Neural cell (in vitro differentiated cells): ENCODE measurements at regions not wholly inside any gene's neighbourhood (a gene's known extent, or its start where the extent isn't known, plus 50 kb on each side); places are given as distances from the start of the nearest gene placed in this dataset.

Source experiments
- H2AFZ ChIP-seq: fragments of 200-600, 300-800 bp; sonication (generic), shearing (Covaris generic); 2 replicates; pipeline ENCODE4 v1.6.0; 2014; ENCODE audit warnings: low read depth, mild to moderate bottlenecking, antibody characterized with exemption, low read length, moderate library complexity
- H3F3A ChIP-seq: fragments of 200-600 bp; shearing (Covaris generic); 2 replicates; pipeline ENCODE4 v1.6.1; 2016; ENCODE audit warnings: mild to moderate bottlenecking, moderate library complexity, mixed read lengths, antibody characterized with exemption, low read length; ENCODE audit not compliant: insufficient read depth, poor library complexity, severe bottlenecking
- H3K27ac ChIP-seq: fragments of 200-600, 300-800 bp; sonication (generic), shearing (Covaris generic); 2 replicates; pipeline ENCODE4 v1.5.1; 2014; ENCODE audit warnings: mild to moderate bottlenecking, low read length, moderate library complexity
- H3K27me3 ChIP-seq: fragments of 300-800, 200-600 bp; sonication (generic), shearing (Covaris generic); 2 replicates; pipeline ENCODE4 v1.6.0; 2014; ENCODE audit warnings: mild to moderate bottlenecking, low read depth, low read length, moderate library complexity; ENCODE audit not compliant: insufficient read depth
- H3K36me3 ChIP-seq: fragments of 300-800, 200-600 bp; sonication (generic), shearing (Covaris generic); 2 replicates; pipeline ENCODE4 v1.5.1; 2014; ENCODE audit warnings: mild to moderate bottlenecking, antibody characterized with exemption, low read length, moderate library complexity; ENCODE audit not compliant: insufficient read depth
- H3K4me2 ChIP-seq: fragments of 300-800, 200-600 bp; sonication (generic), shearing (Covaris generic); 2 replicates; pipeline ENCODE4 v1.6.0; 2014; ENCODE audit warnings: mild to moderate bottlenecking, low read length
- H3K4me3 ChIP-seq: fragments of 300-800, 200-600 bp; sonication (generic), shearing (Covaris generic); 2 replicates; pipeline ENCODE4 v1.5.1; 2014; ENCODE audit warnings: mild to moderate bottlenecking, low read length, moderate library complexity
- H3K79me2 ChIP-seq: fragments of 200-600 bp; shearing (Covaris generic); replicated peaks from 2 replicates; pipeline ENCODE4 v1.6.0; 2014; ENCODE audit warnings: mild to moderate bottlenecking, low read length, moderate library complexity; ENCODE audit not compliant: insufficient read depth
- H3K9ac ChIP-seq: fragments of 300-800, 200-600 bp; sonication (generic), shearing (Covaris generic); 2 replicates; pipeline ENCODE4 v1.6.1; 2016; ENCODE audit warnings: mild to moderate bottlenecking, low read length, mixed read lengths
- H3K9me2 ChIP-seq: fragments of 200-600 bp; shearing (Covaris generic); 2 replicates; pipeline ENCODE4 v1.6.1; 2016; ENCODE audit warnings: mild to moderate bottlenecking, low read length, mixed read lengths; ENCODE audit not compliant: insufficient read depth
- H3K9me3 ChIP-seq: fragments of 200-600, 300-800 bp; sonication (generic), shearing (Covaris generic); 2 replicates; pipeline ENCODE4 v1.6.1; 2016; ENCODE audit warnings: mild to moderate bottlenecking, mixed run types, low read length, moderate library complexity, mixed read lengths
- H4K20me1 ChIP-seq: fragments of 200-600 bp; shearing (Covaris generic); 2 replicates; pipeline ENCODE4 v1.6.1; 2016; ENCODE audit warnings: mild to moderate bottlenecking, mixed run types; ENCODE audit not compliant: insufficient read depth
- EP300 ChIP-seq: fragments of 450-650 bp; conservative IDR thresholded peaks from 2 replicates; pipeline ENCODE4 v1.6.1; 2014; ENCODE audit warnings: antibody characterized with exemption, mild to moderate bottlenecking, moderate library complexity; ENCODE audit not compliant: poor library complexity, severe bottlenecking
- EZH2 ChIP-seq: fragments of 200-600, 300-800 bp; shearing (Covaris generic), sonication (generic); IDR thresholded peaks from 2 replicates; pipeline ENCODE4 v1.6.1; 2014; ENCODE audit warnings: antibody characterized with exemption, low read length, borderline replicate concordance, mild to moderate bottlenecking; ENCODE audit not compliant: insufficient read depth, poor library complexity, severe bottlenecking
- MXI1 ChIP-seq: fragments of 450-650 bp; conservative IDR thresholded peaks from 2 replicates; pipeline ENCODE4 v1.6.1; 2014; ENCODE audit warnings: antibody characterized with exemption, mild to moderate bottlenecking; ENCODE audit not compliant: poor library complexity, severe bottlenecking
- POLR2AphosphoS5 ChIP-seq: IDR thresholded peaks from 2 replicates; pipeline ENCODE4 v1.6.1; 2012
- RAD21 ChIP-seq: fragments of 450-650 bp; conservative IDR thresholded peaks from 2 replicates; pipeline ENCODE4 v1.6.1; 2014; ENCODE audit warnings: antibody characterized with exemption, mild to moderate bottlenecking, moderate library complexity
- REST ChIP-seq: IDR thresholded peaks from 2 replicates; pipeline ENCODE4 v1.6.1; 2012; ENCODE audit warnings: borderline replicate concordance
- SMC3 ChIP-seq: fragments of 450-650 bp; conservative IDR thresholded peaks from 2 replicates; pipeline ENCODE4 v1.6.1; 2014; ENCODE audit warnings: antibody characterized with exemption, mild to moderate bottlenecking, moderate library complexity; ENCODE audit not compliant: poor library complexity
- TAF1 ChIP-seq: IDR thresholded peaks from 2 replicates; pipeline ENCODE4 v1.6.1; 2012; ENCODE audit warnings: low read depth
- TF ChIP-seq, protein P1 (sequence below): fragments of 450-650 bp; IDR thresholded peaks from 2 replicates; pipeline ENCODE4 v1.5.1; 2014; ENCODE audit warnings: antibody characterized with exemption, mild to moderate bottlenecking, moderate library complexity; ENCODE audit not compliant: poor library complexity, severe bottlenecking

GRCh38 chr2:18047896-18048657, 169.6 kb downstream of the KCNS3 start:
- H3K4me2 ChIP-seq: no peak overlapping the region

DNA sequence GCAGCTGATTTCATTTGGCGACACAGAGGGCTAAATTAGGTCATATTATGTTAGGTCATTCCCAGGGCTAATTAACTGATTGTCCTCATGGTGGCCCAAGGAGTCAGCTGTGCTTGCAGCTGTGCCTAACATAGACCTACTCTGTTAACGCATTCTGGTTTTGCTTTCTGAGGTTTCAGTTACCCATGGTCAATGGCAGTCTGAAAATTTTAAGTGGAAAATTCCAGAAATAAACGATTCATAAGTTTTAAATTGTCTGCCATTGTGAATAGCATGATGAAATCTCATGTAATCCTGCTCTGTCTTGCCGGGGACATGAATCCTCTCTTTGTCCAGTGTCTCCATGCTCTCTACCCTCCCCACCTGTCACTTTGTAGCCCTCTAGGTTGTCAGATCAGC, 168.7 kb downstream of the KCNS3 start:
- Histone ChIP-seq H3K27me3 (no peaks in the 10 kb centered on the region), H3K79me2 (no peaks in the 10 kb centered on the region), H3K9me2 (no peaks in the 10 kb centered on the region), H3K4me3 (no peak overlapping the region), H3K36me3 (no peaks in the 10 kb centered on the region), H3K4me2 (no peak overlapping the region), H3K9me3 (no peaks in the 10 kb centered on the region), H3F3A (no peaks in the 10 kb centered on the region), H4K20me1 (no peaks in the 10 kb centered on the region), H3K9ac (no peak overlapping the region), H2AFZ (no peak overlapping the region), H3K27ac (no peak overlapping the region)
- TF ChIP-seq, protein P1, sequence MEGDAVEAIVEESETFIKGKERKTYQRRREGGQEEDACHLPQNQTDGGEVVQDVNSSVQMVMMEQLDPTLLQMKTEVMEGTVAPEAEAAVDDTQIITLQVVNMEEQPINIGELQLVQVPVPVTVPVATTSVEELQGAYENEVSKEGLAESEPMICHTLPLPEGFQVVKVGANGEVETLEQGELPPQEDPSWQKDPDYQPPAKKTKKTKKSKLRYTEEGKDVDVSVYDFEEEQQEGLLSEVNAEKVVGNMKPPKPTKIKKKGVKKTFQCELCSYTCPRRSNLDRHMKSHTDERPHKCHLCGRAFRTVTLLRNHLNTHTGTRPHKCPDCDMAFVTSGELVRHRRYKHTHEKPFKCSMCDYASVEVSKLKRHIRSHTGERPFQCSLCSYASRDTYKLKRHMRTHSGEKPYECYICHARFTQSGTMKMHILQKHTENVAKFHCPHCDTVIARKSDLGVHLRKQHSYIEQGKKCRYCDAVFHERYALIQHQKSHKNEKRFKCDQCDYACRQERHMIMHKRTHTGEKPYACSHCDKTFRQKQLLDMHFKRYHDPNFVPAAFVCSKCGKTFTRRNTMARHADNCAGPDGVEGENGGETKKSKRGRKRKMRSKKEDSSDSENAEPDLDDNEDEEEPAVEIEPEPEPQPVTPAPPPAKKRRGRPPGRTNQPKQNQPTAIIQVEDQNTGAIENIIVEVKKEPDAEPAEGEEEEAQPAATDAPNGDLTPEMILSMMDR: no peak
- TF ChIP-seq SMC3 (no peak), POLR2AphosphoS5 (no peak), RAD21 (no peak), REST (no peak), EZH2 (no peak), MXI1 (no peak), EP300 (no peak), TAF1 (no peak)

More at GRCh38 chr2:18047896-18048657, 169.6 kb downstream of the KCNS3 start:
- H3K36me3 ChIP-seq: no peaks in the 10 kb centered on the region
- no peaks in the 10 kb centered on the region for H3K27me3 ChIP-seq
- H3K27ac ChIP-seq: no peak overlapping the region
- H3K9me2 ChIP-seq: no peaks in the 10 kb centered on the region
- H2AFZ ChIP-seq: no peak overlapping the region
- no peaks in the 10 kb centered on the region for H3K9me3 ChIP-seq
- H4K20me1 ChIP-seq: no peaks in the 10 kb centered on the region
- no peak overlapping the region for H3K9ac ChIP-seq
- H3F3A ChIP-seq: no peaks in the 10 kb centered on the region
- H3K79me2 ChIP-seq: no peaks in the 10 kb centered on the region
- H3K4me3 ChIP-seq: no peak overlapping the region
- no peak for TF ChIP-seq REST
